ENCODE measurements at regions not wholly inside any gene's neighbourhood (a gene's known extent, or its start where the extent isn't known, plus 50 kb on each side); places are given as distances from the start of the nearest gene placed in this dataset.

GRCh38 chr6:166767230-166767629, 140.2 kb upstream of the RPS6KA2 start:
- WGBS, 3 donors = 88 to 89% (median 89%) methylated on average over 16 of the region's 16 CpGs
- intact Hi-C loops (cut with DNase I) = no loop called here
- no peaks in the 10 kb centered on the region for H3K4me1 ChIP-seq (ENCODE audit: insufficient read depth)
- H3K27ac ChIP-seq = no peak overlapping the region
- TF ChIP-seq EP300 (IDR thresholded peaks at IDR 0.05) (no peak), CTCF (IDR thresholded peaks at IDR 0.05) (no peak), POLR2A (IDR thresholded peaks at IDR 0.05) (no peak)
- no peak overlapping the region for H3K4me3 ChIP-seq
- no peaks in the 10 kb centered on the region for H3K9me3 ChIP-seq
- no peak for DNase-seq
- no peaks in the 10 kb centered on the region for H3K27me3 ChIP-seq
- no peaks in the 10 kb centered on the region for H3K36me3 ChIP-seq

GRCh38 chr6:166766769-166767168, 139.7 kb upstream of the RPS6KA2 start:
- DNase-seq = no peak
- H3K27me3 ChIP-seq = no peaks in the 10 kb centered on the region
- H3K27ac ChIP-seq = no peak overlapping the region
- no peak overlapping the region for H3K4me3 ChIP-seq
- H3K36me3 ChIP-seq = no peaks in the 10 kb centered on the region
- TF ChIP-seq POLR2A (IDR thresholded peaks at IDR 0.05) (no peak), CTCF (IDR thresholded peaks at IDR 0.05) (no peak), EP300 (IDR thresholded peaks at IDR 0.05) (no peak)
- H3K4me1 ChIP-seq (ENCODE audit: insufficient read depth) = no peaks in the 10 kb centered on the region
- 71 to 77% (median 76%) methylated on average over 10 of the region's 10 CpGs for WGBS, 3 donors
- intact Hi-C loops (cut with DNase I) = no loop called here
- H3K9me3 ChIP-seq = no peaks in the 10 kb centered on the region

GRCh38 chr6:166765234-166765541, 138.1 kb upstream of the RPS6KA2 start:
- Histone ChIP-seq H3K9me3 (no peaks in the 10 kb centered on the region), H3K4me3 (no peak overlapping the region), H3K27me3 (no peaks in the 10 kb centered on the region), H3K27ac (no peak overlapping the region), H3K4me1 (ENCODE audit: insufficient read depth) (no peaks in the 10 kb centered on the region), H3K36me3 (no peaks in the 10 kb centered on the region)
- no peak for DNase-seq
- no peak for TF ChIP-seq POLR2A (IDR thresholded peaks at IDR 0.05)
- no peak for TF ChIP-seq EP300 (IDR thresholded peaks at IDR 0.05)
- no peak for TF ChIP-seq CTCF (IDR thresholded peaks at IDR 0.05)
- 88 to 94% (median 92%) methylated on average over 14 of the region's 14 CpGs for WGBS, 3 donors
- intact Hi-C loops (cut with DNase I) = no loop called here

- intact Hi-C loops (cut with DNase I) = no loop called here
- WGBS, 3 donors = 93% methylated on average over 24 of the region's 24 CpGs
- no peaks in the 10 kb centered on the region for H3K27me3 ChIP-seq
- H3K4me1 ChIP-seq (ENCODE audit: insufficient read depth) = no peaks in the 10 kb centered on the region
- no peaks in the 10 kb centered on the region for H3K36me3 ChIP-seq
- no peak overlapping the region for H3K27ac ChIP-seq
- no peaks in the 10 kb centered on the region for H3K9me3 ChIP-seq
- no peak for TF ChIP-seq POLR2A (IDR thresholded peaks at IDR 0.05)
- TF ChIP-seq EP300 (IDR thresholded peaks at IDR 0.05) = no peak
- no peak for TF ChIP-seq CTCF (IDR thresholded peaks at IDR 0.05)
- no peak for DNase-seq
- H3K4me3 ChIP-seq = no peak overlapping the region
Observed at GRCh38 chr6:166764473-166765233, 137.6 kb upstream of the RPS6KA2 start.
